ENCODE measurements at regions not wholly inside any gene's neighbourhood (a gene's known extent, or its start where the extent isn't known, plus 50 kb on each side); places are given as distances from the start of the nearest gene placed in this dataset.

GRCh38 chr9:1916095-1916494, 99.1 kb upstream of the SMARCA2 start:
- DNase-seq, result no peak
- Histone ChIP-seq H3K9ac (ENCODE audit: low read depth in 2 of 2, low read length in 2 of 2) (no peak overlapping the region), H3K36me3 (no peaks in the 10 kb centered on the region), H3K27ac (no peak overlapping the region), H3K27me3 (no peaks in the 10 kb centered on the region), H3K4me1 (no peaks in the 10 kb centered on the region), H3K4me3 (no peak overlapping the region), H3K9me3 (no peaks in the 10 kb centered on the region)
- no peak for TF ChIP-seq CTCF (IDR thresholded peaks at IDR 0.05)
- intact Hi-C loops (cut with DNase I), result no loop called here

GRCh38 chr9:1916655-1917054, 98.5 kb upstream of the SMARCA2 start:
- Histone ChIP-seq H3K9me3 (no peaks in the 10 kb centered on the region), H3K4me1 (no peaks in the 10 kb centered on the region), H3K9ac (ENCODE audit: low read depth in 2 of 2, low read length in 2 of 2) (no peak overlapping the region), H3K36me3 (no peaks in the 10 kb centered on the region), H3K27ac (no peak overlapping the region), H3K4me3 (no peak overlapping the region), H3K27me3 (no peaks in the 10 kb centered on the region)
- no peak for TF ChIP-seq CTCF (IDR thresholded peaks at IDR 0.05)
- no peak for DNase-seq
- intact Hi-C loops (cut with DNase I), result no loop called here

GRCh38 chr9:1917396-1917935, 97.7 kb upstream of the SMARCA2 start:
- H3K27me3 ChIP-seq, result no peaks in the 10 kb centered on the region
- DNase-seq, result no peak
- H3K9ac ChIP-seq (ENCODE audit: low read depth in 2 of 2, low read length in 2 of 2), result no peak overlapping the region
- no peaks in the 10 kb centered on the region for H3K36me3 ChIP-seq
- no peak overlapping the region for H3K4me3 ChIP-seq
- intact Hi-C loops (cut with DNase I), result no loop called here
- TF ChIP-seq CTCF (IDR thresholded peaks at IDR 0.05), result no peak
- H3K4me1 ChIP-seq, result no peaks in the 10 kb centered on the region
- H3K9me3 ChIP-seq, result no peaks in the 10 kb centered on the region
- H3K27ac ChIP-seq, result no peak overlapping the region

- Histone ChIP-seq H3K27ac (no peak overlapping the region), H3K36me3 (no peaks in the 10 kb centered on the region), H3K9me3 (no peaks in the 10 kb centered on the region), H3K4me1 (no peaks in the 10 kb centered on the region), H3K4me3 (no peak overlapping the region), H3K27me3 (no peaks in the 10 kb centered on the region), H3K9ac (ENCODE audit: low read depth in 2 of 2, low read length in 2 of 2) (no peak overlapping the region)
- TF ChIP-seq CTCF (IDR thresholded peaks at IDR 0.05), result no peak
- DNase-seq, result no peak
- intact Hi-C loops (cut with DNase I), result no loop called here
These were observed 97.0 kb upstream of the SMARCA2 start for GRCh38 chr9:1918108-1918507.

GRCh38 chr9:1918622-1919021, 96.5 kb upstream of the SMARCA2 start:
- H3K27me3 ChIP-seq, result no peaks in the 10 kb centered on the region
- intact Hi-C loops (cut with DNase I), result no loop called here
- H3K27ac ChIP-seq, result no peak overlapping the region
- H3K4me3 ChIP-seq, result no peak overlapping the region
- H3K9ac ChIP-seq (ENCODE audit: low read depth in 2 of 2, low read length in 2 of 2), result no peak overlapping the region
- DNase-seq, result no peak
- H3K36me3 ChIP-seq, result no peaks in the 10 kb centered on the region
- no peak for TF ChIP-seq CTCF (IDR thresholded peaks at IDR 0.05)
- H3K4me1 ChIP-seq, result no peaks in the 10 kb centered on the region
- no peaks in the 10 kb centered on the region for H3K9me3 ChIP-seq

- H3K36me3 ChIP-seq, result no peaks in the 10 kb centered on the region
- no peaks in the 10 kb centered on the region for H3K27me3 ChIP-seq
- H3K4me1 ChIP-seq, result no peaks in the 10 kb centered on the region
- no peak overlapping the region for H3K9ac ChIP-seq (ENCODE audit: low read depth in 2 of 2, low read length in 2 of 2)
- no peak for DNase-seq
- H3K27ac ChIP-seq, result no peak overlapping the region
- no peaks in the 10 kb centered on the region for H3K9me3 ChIP-seq
- no peak for TF ChIP-seq CTCF (IDR thresholded peaks at IDR 0.05)
- intact Hi-C loops (cut with DNase I), result no loop called here
- H3K4me3 ChIP-seq, result no peak overlapping the region
These were observed 95.9 kb upstream of the SMARCA2 start for GRCh38 chr9:1919229-1919628.

Measured in colonic mucosa (tissue), 4 donors.